ENCODE measurements at regions not wholly inside any gene's neighbourhood (a gene's known extent, or its start where the extent isn't known, plus 50 kb on each side); places are given as distances from the start of the nearest gene placed in this dataset.

DNA sequence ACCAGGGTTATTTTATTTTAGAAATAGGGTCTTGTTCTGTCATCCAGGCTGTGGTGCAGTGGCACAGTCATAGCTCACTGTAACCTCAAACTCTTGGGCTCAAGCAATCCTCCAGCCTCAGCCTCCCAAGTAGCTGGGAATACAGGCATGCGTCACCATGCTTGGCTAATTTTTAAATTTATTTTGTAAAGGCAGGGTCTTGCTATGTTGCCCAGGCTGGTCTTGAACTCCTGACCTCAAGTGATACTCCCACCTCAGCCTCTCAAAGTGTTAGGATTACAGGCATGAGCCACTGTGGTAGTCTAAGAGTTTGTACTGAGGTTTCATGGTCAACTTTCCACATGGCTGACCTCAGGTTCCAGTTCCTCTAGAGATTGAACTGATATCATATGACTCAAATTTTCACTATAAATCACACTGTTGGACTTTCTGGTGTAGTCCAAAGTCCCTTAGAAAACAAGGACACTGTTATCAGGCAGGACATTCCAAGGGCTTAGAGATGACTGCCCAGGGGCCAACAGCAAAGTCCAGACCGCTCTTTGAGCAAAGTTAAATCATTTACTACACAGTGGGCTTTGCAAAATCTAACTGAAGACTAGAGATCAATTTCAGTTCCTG is 82.0 kb upstream of the MEX3C start (continued):
- TF ChIP-seq, protein P1, sequence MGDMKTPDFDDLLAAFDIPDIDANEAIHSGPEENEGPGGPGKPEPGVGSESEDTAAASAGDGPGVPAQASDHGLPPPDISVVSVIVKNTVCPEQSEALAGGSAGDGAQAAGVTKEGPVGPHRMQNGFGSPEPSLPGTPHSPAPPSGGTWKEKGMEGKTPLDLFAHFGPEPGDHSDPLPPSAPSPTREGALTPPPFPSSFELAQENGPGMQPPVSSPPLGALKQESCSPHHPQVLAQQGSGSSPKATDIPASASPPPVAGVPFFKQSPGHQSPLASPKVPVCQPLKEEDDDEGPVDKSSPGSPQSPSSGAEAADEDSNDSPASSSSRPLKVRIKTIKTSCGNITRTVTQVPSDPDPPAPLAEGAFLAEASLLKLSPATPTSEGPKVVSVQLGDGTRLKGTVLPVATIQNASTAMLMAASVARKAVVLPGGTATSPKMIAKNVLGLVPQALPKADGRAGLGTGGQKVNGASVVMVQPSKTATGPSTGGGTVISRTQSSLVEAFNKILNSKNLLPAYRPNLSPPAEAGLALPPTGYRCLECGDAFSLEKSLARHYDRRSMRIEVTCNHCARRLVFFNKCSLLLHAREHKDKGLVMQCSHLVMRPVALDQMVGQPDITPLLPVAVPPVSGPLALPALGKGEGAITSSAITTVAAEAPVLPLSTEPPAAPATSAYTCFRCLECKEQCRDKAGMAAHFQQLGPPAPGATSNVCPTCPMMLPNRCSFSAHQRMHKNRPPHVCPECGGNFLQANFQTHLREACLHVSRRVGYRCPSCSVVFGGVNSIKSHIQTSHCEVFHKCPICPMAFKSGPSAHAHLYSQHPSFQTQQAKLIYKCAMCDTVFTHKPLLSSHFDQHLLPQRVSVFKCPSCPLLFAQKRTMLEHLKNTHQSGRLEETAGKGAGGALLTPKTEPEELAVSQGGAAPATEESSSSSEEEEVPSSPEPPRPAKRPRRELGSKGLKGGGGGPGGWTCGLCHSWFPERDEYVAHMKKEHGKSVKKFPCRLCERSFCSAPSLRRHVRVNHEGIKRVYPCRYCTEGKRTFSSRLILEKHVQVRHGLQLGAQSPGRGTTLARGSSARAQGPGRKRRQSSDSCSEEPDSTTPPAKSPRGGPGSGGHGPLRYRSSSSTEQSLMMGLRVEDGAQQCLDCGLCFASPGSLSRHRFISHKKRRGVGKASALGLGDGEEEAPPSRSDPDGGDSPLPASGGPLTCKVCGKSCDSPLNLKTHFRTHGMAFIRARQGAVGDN (IDR thresholded peaks at IDR 0.05), result no peak
- 0 out of 2 replicates have a peak, but pooled peaks have one; percentile 56 for TF ChIP-seq BCL11A (IDR thresholded peaks at IDR 0.05; ENCODE audit: low read depth, low read length)
- TF ChIP-seq, protein P2, sequence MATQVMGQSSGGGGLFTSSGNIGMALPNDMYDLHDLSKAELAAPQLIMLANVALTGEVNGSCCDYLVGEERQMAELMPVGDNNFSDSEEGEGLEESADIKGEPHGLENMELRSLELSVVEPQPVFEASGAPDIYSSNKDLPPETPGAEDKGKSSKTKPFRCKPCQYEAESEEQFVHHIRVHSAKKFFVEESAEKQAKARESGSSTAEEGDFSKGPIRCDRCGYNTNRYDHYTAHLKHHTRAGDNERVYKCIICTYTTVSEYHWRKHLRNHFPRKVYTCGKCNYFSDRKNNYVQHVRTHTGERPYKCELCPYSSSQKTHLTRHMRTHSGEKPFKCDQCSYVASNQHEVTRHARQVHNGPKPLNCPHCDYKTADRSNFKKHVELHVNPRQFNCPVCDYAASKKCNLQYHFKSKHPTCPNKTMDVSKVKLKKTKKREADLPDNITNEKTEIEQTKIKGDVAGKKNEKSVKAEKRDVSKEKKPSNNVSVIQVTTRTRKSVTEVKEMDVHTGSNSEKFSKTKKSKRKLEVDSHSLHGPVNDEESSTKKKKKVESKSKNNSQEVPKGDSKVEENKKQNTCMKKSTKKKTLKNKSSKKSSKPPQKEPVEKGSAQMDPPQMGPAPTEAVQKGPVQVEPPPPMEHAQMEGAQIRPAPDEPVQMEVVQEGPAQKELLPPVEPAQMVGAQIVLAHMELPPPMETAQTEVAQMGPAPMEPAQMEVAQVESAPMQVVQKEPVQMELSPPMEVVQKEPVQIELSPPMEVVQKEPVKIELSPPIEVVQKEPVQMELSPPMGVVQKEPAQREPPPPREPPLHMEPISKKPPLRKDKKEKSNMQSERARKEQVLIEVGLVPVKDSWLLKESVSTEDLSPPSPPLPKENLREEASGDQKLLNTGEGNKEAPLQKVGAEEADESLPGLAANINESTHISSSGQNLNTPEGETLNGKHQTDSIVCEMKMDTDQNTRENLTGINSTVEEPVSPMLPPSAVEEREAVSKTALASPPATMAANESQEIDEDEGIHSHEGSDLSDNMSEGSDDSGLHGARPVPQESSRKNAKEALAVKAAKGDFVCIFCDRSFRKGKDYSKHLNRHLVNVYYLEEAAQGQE (IDR thresholded peaks at IDR 0.05; ENCODE audit: low read depth, low read length), result no peak
- TF ChIP-seq, protein P3, sequence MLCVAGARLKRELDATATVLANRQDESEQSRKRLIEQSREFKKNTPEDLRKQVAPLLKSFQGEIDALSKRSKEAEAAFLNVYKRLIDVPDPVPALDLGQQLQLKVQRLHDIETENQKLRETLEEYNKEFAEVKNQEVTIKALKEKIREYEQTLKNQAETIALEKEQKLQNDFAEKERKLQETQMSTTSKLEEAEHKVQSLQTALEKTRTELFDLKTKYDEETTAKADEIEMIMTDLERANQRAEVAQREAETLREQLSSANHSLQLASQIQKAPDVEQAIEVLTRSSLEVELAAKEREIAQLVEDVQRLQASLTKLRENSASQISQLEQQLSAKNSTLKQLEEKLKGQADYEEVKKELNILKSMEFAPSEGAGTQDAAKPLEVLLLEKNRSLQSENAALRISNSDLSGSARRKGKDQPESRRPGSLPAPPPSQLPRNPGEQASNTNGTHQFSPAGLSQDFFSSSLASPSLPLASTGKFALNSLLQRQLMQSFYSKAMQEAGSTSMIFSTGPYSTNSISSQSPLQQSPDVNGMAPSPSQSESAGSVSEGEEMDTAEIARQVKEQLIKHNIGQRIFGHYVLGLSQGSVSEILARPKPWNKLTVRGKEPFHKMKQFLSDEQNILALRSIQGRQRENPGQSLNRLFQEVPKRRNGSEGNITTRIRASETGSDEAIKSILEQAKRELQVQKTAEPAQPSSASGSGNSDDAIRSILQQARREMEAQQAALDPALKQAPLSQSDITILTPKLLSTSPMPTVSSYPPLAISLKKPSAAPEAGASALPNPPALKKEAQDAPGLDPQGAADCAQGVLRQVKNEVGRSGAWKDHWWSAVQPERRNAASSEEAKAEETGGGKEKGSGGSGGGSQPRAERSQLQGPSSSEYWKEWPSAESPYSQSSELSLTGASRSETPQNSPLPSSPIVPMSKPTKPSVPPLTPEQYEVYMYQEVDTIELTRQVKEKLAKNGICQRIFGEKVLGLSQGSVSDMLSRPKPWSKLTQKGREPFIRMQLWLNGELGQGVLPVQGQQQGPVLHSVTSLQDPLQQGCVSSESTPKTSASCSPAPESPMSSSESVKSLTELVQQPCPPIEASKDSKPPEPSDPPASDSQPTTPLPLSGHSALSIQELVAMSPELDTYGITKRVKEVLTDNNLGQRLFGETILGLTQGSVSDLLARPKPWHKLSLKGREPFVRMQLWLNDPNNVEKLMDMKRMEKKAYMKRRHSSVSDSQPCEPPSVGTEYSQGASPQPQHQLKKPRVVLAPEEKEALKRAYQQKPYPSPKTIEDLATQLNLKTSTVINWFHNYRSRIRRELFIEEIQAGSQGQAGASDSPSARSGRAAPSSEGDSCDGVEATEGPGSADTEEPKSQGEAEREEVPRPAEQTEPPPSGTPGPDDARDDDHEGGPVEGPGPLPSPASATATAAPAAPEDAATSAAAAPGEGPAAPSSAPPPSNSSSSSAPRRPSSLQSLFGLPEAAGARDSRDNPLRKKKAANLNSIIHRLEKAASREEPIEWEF (IDR thresholded peaks at IDR 0.05; ENCODE audit: insufficient replicate concordance, low read depth, low read length), result no peak
- no peak for TF ChIP-seq BACH1 (IDR thresholded peaks at IDR 0.05; ENCODE audit: borderline replicate concordance)
- TF ChIP-seq ZNF24 (IDR thresholded peaks at IDR 0.05), result no peak
- TF ChIP-seq ZNF274 (IDR thresholded peaks at IDR 0.05; ENCODE audit: insufficient read depth, insufficient read length), result no peak
- no peak for TF ChIP-seq SIX5 (IDR thresholded peaks at IDR 0.05; ENCODE audit: low read depth, low read length, severe bottlenecking)
- TF ChIP-seq CBX5 (IDR thresholded peaks at IDR 0.05; ENCODE audit: low read depth), result 0 out of 2 replicates have a peak, but pooled peaks have one; percentile 29
- TF ChIP-seq, protein P4, sequence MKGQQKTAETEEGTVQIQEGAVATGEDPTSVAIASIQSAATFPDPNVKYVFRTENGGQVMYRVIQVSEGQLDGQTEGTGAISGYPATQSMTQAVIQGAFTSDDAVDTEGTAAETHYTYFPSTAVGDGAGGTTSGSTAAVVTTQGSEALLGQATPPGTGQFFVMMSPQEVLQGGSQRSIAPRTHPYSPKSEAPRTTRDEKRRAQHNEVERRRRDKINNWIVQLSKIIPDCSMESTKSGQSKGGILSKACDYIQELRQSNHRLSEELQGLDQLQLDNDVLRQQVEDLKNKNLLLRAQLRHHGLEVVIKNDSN (IDR thresholded peaks at IDR 0.05; ENCODE audit: borderline replicate concordance, extremely low read length, insufficient read depth, low read depth, low read length), result no peak
- TF ChIP-seq SRF (IDR thresholded peaks at IDR 0.05; ENCODE audit: low read depth in 2 of 2, low read length in 2 of 2), result no peak
- no peak for TF ChIP-seq EZH2 (IDR thresholded peaks at IDR 0.05; ENCODE audit: borderline replicate concordance, control insufficient read depth, low read depth, low read length)
- no peak for TF ChIP-seq SMAD1 (IDR thresholded peaks at IDR 0.05; ENCODE audit: low read depth, partially characterized antibody)
- TF ChIP-seq TCF3 (IDR thresholded peaks at IDR 0.05; ENCODE audit: borderline replicate concordance, insufficient read depth, low read depth, low read length), result no peak
- TF ChIP-seq SMAD5 (IDR thresholded peaks at IDR 0.05; ENCODE audit: low read depth), result no peak
- TF ChIP-seq CHD2 (IDR thresholded peaks at IDR 0.05; ENCODE audit: borderline replicate concordance, low read depth, low read length), result no peak

Data from GM12878 (cell line).